Liver (tissue), 8 donors: ENCODE measurements at regions not wholly inside any gene's neighbourhood (a gene's known extent, or its start where the extent isn't known, plus 50 kb on each side); places are given as distances from the start of the nearest gene placed in this dataset.

Source experiments
- DNase-seq: peaks from one replicate; pipeline ENCODE4 v3.0.0-alpha.2; 2017; ENCODE audit warnings: low spot score
- H3K27ac ChIP-seq, 2 donors: one replicate each; pipeline ENCODE4 v1.7.0; 2013; ENCODE audit warnings: inconsistent platforms in 2 of 2, low read length in 2 of 2, control low read depth in 1 of 2, low read depth in 1 of 2, mild to moderate bottlenecking in 1 of 2
- H3K27me3 ChIP-seq, 4 donors: one replicate each; pipeline versions ENCODE4 v1.6.1 to v1.7.0; 2013; ENCODE audit warnings: low read length in 3 of 4, inconsistent platforms in 1 of 4, mild to moderate bottlenecking in 1 of 4, moderate library complexity in 1 of 4; ENCODE audit not compliant: control insufficient read depth in 4 of 4, insufficient read depth in 4 of 4
- H3K36me3 ChIP-seq, 4 donors: one replicate each; pipeline versions ENCODE4 v1.6.1 to v1.7.0; 2013; ENCODE audit warnings: low read length in 3 of 4, mild to moderate bottlenecking in 3 of 4, low read depth in 1 of 4, moderate library complexity in 1 of 4; ENCODE audit not compliant: control insufficient read depth in 4 of 4, insufficient read depth in 3 of 4
- H3K4me1 ChIP-seq, 4 donors: one replicate each; pipeline versions ENCODE4 v1.6.1 to v1.7.0; 2013; ENCODE audit warnings: low read length in 3 of 4, mild to moderate bottlenecking in 3 of 4, moderate library complexity in 1 of 4; ENCODE audit not compliant: control insufficient read depth in 4 of 4, insufficient read depth in 4 of 4
- H3K4me3 ChIP-seq, 3 donors: one replicate each; pipeline versions ENCODE4 v1.6.1 to v1.7.0; 2013; ENCODE audit warnings: low read length in 3 of 3, control low read depth in 1 of 3, low read depth in 1 of 3, mild to moderate bottlenecking in 1 of 3
- H3K9ac ChIP-seq, 2 donors: one replicate each; pipeline ENCODE4 v1.7.0; 2013; ENCODE audit warnings: low read length in 2 of 2, mild to moderate bottlenecking in 2 of 2, moderate library complexity in 2 of 2, control low read depth in 1 of 2, low read depth in 1 of 2
- H3K9me3 ChIP-seq, 4 donors: one replicate each; pipeline versions ENCODE4 v1.6.1 to v1.7.0; 2013; ENCODE audit warnings: low read length in 3 of 4; ENCODE audit not compliant: control insufficient read depth in 4 of 4
- EGR1 ChIP-seq, 2 donors: IDR thresholded peaks; 2 replicates each; pipeline ENCODE4 v1.6.1; 2016 to 2018; ENCODE audit warnings: antibody characterized with exemption in 2 of 2, low read depth in 2 of 2
- FOXA1 ChIP-seq: IDR thresholded peaks from 2 replicates; pipeline ENCODE4 v1.6.1; 2016; ENCODE audit warnings: antibody characterized with exemption
- FOXA2 ChIP-seq: IDR thresholded peaks from 2 replicates; pipeline ENCODE4 v1.6.1; 2016; ENCODE audit warnings: antibody characterized with exemption
- GABPA ChIP-seq, 2 donors: IDR thresholded peaks in 1 of 2; conservative IDR thresholded peaks in 1 of 2; 2 replicates each; pipeline ENCODE4 v1.6.1; 2016; ENCODE audit warnings: antibody characterized with exemption in 2 of 2, mild to moderate bottlenecking in 1 of 2, moderate library complexity in 1 of 2
- HNF4A ChIP-seq, 2 donors: conservative IDR thresholded peaks; 2 replicates each; pipeline ENCODE4 v1.6.1; 2016; ENCODE audit warnings: antibody characterized with exemption in 2 of 2, mild to moderate bottlenecking in 2 of 2
- HNF4G ChIP-seq: IDR thresholded peaks from 2 replicates; pipeline ENCODE4 v1.6.1; 2016; ENCODE audit warnings: antibody characterized with exemption
- JUND ChIP-seq, 2 donors: IDR thresholded peaks; 2 replicates each; pipeline ENCODE4 v1.6.1; 2016; ENCODE audit warnings: antibody characterized with exemption in 2 of 2
- NR2F2 ChIP-seq: IDR thresholded peaks from 2 replicates; pipeline ENCODE4 v1.6.1; 2016; ENCODE audit warnings: antibody characterized with exemption
- RAD21 ChIP-seq, 2 donors: IDR thresholded peaks; 2 replicates each; pipeline ENCODE4 v1.6.1; 2016; ENCODE audit warnings: antibody characterized with exemption in 2 of 2, mild to moderate bottlenecking in 2 of 2
- RXRA ChIP-seq, 2 donors: IDR thresholded peaks; 2 replicates each; pipeline ENCODE4 v1.6.1; 2017 to 2018; ENCODE audit warnings: antibody characterized with exemption in 2 of 2, mild to moderate bottlenecking in 1 of 2
- SP1 ChIP-seq: IDR thresholded peaks from 2 replicates; pipeline ENCODE4 v1.6.1; 2018; ENCODE audit warnings: antibody characterized with exemption, mild to moderate bottlenecking
- TAF1 ChIP-seq: conservative IDR thresholded peaks from 2 replicates; pipeline ENCODE4 v1.6.1; 2016; ENCODE audit warnings: antibody characterized with exemption, mild to moderate bottlenecking
- YY1 ChIP-seq: IDR thresholded peaks from 2 replicates; pipeline ENCODE4 v1.6.1; 2016; ENCODE audit warnings: antibody characterized with exemption, mild to moderate bottlenecking
- WGBS: extraction: QIAGEN DNeasy Blood & Tissue Kit; methylation state at CpG from one replicate; pipeline ENCODE4 v1.1.7; 2013; 5-methylcytosine and 5-hydroxymethylcytosine counted together
- TF ChIP-seq, protein P1 (sequence below): IDR thresholded peaks from 2 replicates; pipeline ENCODE4 v1.6.1; 2016; ENCODE audit warnings: antibody characterized with exemption
- TF ChIP-seq, protein P2 (sequence below): IDR thresholded peaks from 2 replicates; pipeline ENCODE4 v1.6.1; 2016; ENCODE audit warnings: antibody characterized with exemption, mild to moderate bottlenecking
- TF ChIP-seq, protein P3 (sequence below): IDR thresholded peaks from 2 replicates; pipeline ENCODE4 v1.6.1; 2016; ENCODE audit warnings: antibody characterized with exemption
- TF ChIP-seq, protein P4 (sequence below): IDR thresholded peaks from 2 replicates; pipeline ENCODE4 v1.6.1; 2016; ENCODE audit warnings: antibody characterized with exemption
- TF ChIP-seq, protein P5 (sequence below): fragments of 150-350 bp; IDR thresholded peaks from 2 replicates; pipeline ENCODE4 v1.5.1; 2017; ENCODE audit warnings: improper control_type of control experiment, low read depth, low read length; ENCODE audit not compliant: missing input control
- donor health status: healthy.
- donor health status: healthy.
- donor health status: healthy.
- donor health status: healthy.
- donor health status: healthy.

DNA sequence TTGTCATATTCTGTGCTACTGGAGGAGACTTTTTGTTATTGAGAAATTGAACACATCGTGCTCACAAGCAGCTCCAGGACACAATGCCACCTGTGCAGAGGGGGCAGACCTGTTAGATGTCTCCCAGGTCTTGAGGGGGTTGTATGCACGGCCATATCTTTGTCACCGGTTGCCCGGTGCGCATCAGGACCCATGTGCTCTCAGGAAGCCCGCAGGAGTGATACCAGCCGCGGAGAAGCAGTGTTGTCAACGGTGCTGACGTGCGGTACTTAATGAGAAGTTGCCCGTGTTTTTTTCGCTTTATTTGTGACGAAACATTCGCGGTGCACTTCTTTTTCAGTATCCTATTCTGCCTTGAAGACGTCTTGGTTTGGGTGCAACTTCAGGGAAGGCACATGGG is 128.2 kb upstream of the RTL1 start:
- Histone ChIP-seq H3K9ac (no peak overlapping the region), H3K27me3 (no peaks in the 10 kb centered on the region), H3K27ac (no peak overlapping the region), H3K36me3 (no peaks in the 10 kb centered on the region), H3K4me1 (no peaks in the 10 kb centered on the region), H3K9me3 (no peaks in the 10 kb centered on the region), H3K4me3 (no peak overlapping the region)
- no peak for DNase-seq
- 90% methylated on average over 17 of the region's 17 CpGs for WGBS
- TF ChIP-seq HNF4G (no peak), TAF1 (no peak), RAD21 (IDR thresholded peaks at IDR 0.05) (no peak), GABPA (IDR thresholded peaks at IDR 0.05 in 1 of 2, conservative IDR thresholded peaks at IDR 0.05 in 1 of 2) (no peak), NR2F2 (no peak), JUND (IDR thresholded peaks at IDR 0.05) (no peak), HNF4A (conservative IDR thresholded peaks at IDR 0.05) (no peak), EGR1 (IDR thresholded peaks at IDR 0.05; ENCODE audit: low read depth in 2 of 2) (no peak), SP1 (no peak), YY1 (no peak), FOXA1 (no peak), FOXA2 (no peak), RXRA (IDR thresholded peaks at IDR 0.05) (no peak)
- TF ChIP-seq, protein P1, sequence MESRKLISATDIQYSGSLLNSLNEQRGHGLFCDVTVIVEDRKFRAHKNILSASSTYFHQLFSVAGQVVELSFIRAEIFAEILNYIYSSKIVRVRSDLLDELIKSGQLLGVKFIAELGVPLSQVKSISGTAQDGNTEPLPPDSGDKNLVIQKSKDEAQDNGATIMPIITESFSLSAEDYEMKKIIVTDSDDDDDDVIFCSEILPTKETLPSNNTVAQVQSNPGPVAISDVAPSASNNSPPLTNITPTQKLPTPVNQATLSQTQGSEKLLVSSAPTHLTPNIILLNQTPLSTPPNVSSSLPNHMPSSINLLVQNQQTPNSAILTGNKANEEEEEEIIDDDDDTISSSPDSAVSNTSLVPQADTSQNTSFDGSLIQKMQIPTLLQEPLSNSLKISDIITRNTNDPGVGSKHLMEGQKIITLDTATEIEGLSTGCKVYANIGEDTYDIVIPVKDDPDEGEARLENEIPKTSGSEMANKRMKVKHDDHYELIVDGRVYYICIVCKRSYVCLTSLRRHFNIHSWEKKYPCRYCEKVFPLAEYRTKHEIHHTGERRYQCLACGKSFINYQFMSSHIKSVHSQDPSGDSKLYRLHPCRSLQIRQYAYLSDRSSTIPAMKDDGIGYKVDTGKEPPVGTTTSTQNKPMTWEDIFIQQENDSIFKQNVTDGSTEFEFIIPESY = no peak
- TF ChIP-seq, protein P2, sequence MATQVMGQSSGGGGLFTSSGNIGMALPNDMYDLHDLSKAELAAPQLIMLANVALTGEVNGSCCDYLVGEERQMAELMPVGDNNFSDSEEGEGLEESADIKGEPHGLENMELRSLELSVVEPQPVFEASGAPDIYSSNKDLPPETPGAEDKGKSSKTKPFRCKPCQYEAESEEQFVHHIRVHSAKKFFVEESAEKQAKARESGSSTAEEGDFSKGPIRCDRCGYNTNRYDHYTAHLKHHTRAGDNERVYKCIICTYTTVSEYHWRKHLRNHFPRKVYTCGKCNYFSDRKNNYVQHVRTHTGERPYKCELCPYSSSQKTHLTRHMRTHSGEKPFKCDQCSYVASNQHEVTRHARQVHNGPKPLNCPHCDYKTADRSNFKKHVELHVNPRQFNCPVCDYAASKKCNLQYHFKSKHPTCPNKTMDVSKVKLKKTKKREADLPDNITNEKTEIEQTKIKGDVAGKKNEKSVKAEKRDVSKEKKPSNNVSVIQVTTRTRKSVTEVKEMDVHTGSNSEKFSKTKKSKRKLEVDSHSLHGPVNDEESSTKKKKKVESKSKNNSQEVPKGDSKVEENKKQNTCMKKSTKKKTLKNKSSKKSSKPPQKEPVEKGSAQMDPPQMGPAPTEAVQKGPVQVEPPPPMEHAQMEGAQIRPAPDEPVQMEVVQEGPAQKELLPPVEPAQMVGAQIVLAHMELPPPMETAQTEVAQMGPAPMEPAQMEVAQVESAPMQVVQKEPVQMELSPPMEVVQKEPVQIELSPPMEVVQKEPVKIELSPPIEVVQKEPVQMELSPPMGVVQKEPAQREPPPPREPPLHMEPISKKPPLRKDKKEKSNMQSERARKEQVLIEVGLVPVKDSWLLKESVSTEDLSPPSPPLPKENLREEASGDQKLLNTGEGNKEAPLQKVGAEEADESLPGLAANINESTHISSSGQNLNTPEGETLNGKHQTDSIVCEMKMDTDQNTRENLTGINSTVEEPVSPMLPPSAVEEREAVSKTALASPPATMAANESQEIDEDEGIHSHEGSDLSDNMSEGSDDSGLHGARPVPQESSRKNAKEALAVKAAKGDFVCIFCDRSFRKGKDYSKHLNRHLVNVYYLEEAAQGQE = no peak
- TF ChIP-seq, protein P3, sequence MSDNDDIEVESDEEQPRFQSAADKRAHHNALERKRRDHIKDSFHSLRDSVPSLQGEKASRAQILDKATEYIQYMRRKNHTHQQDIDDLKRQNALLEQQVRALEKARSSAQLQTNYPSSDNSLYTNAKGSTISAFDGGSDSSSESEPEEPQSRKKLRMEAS = no peak
- TF ChIP-seq, protein P4, sequence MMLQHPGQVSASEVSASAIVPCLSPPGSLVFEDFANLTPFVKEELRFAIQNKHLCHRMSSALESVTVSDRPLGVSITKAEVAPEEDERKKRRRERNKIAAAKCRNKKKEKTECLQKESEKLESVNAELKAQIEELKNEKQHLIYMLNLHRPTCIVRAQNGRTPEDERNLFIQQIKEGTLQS = no peak
- TF ChIP-seq, protein P5, sequence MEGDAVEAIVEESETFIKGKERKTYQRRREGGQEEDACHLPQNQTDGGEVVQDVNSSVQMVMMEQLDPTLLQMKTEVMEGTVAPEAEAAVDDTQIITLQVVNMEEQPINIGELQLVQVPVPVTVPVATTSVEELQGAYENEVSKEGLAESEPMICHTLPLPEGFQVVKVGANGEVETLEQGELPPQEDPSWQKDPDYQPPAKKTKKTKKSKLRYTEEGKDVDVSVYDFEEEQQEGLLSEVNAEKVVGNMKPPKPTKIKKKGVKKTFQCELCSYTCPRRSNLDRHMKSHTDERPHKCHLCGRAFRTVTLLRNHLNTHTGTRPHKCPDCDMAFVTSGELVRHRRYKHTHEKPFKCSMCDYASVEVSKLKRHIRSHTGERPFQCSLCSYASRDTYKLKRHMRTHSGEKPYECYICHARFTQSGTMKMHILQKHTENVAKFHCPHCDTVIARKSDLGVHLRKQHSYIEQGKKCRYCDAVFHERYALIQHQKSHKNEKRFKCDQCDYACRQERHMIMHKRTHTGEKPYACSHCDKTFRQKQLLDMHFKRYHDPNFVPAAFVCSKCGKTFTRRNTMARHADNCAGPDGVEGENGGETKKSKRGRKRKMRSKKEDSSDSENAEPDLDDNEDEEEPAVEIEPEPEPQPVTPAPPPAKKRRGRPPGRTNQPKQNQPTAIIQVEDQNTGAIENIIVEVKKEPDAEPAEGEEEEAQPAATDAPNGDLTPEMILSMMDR = no peak

DNA sequence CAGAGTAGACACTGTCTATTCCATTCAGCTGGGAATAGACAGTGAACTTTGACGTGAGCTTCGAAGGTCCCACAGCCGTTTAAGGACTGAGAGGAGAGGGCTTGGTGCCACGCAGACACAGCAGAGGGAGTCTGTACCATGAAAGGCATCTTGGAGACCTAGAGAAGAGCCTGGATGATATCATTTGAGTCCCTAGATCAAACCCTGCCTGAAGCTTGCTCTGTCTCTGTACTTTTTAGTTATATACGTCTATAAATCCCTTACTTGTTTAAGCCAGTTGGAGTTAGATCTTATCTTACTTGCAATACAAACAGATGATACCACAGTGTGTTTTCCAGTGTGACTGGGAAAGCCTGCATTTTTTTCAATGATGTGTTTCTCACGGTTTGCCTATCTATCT is 128.9 kb upstream of the RTL1 start:
- Histone ChIP-seq H3K4me3 (no peak overlapping the region), H3K27ac (no peak overlapping the region), H3K9ac (no peak overlapping the region), H3K27me3 (no peaks in the 10 kb centered on the region), H3K4me1 (no peaks in the 10 kb centered on the region), H3K9me3 (no peaks in the 10 kb centered on the region), H3K36me3 (no peaks in the 10 kb centered on the region)
- no peak for DNase-seq
- TF ChIP-seq FOXA1 = no peak
- 77% methylated on average over 6 of the region's 6 CpGs for WGBS
